ENCODE measurements at regions not wholly inside any gene's neighbourhood (a gene's known extent, or its start where the extent isn't known, plus 50 kb on each side); places are given as distances from the start of the nearest gene placed in this dataset.
"Not testable (repeated sequence)": the region's sequence is repeated elsewhere in the genome, so short reads cannot be mapped to it uniquely, and the experiment has no call there.

GRCh38 chr10:16155834-16156233, 281.0 kb upstream of the PTER start:
- H3K27ac ChIP-seq (replicated peaks) = no peak overlapping the region
- no peaks in the 10 kb centered on the region for H3K27me3 ChIP-seq (ENCODE audit: insufficient read depth, poor library complexity, severe bottlenecking)
- TF ChIP-seq, protein P1, sequence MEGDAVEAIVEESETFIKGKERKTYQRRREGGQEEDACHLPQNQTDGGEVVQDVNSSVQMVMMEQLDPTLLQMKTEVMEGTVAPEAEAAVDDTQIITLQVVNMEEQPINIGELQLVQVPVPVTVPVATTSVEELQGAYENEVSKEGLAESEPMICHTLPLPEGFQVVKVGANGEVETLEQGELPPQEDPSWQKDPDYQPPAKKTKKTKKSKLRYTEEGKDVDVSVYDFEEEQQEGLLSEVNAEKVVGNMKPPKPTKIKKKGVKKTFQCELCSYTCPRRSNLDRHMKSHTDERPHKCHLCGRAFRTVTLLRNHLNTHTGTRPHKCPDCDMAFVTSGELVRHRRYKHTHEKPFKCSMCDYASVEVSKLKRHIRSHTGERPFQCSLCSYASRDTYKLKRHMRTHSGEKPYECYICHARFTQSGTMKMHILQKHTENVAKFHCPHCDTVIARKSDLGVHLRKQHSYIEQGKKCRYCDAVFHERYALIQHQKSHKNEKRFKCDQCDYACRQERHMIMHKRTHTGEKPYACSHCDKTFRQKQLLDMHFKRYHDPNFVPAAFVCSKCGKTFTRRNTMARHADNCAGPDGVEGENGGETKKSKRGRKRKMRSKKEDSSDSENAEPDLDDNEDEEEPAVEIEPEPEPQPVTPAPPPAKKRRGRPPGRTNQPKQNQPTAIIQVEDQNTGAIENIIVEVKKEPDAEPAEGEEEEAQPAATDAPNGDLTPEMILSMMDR (IDR thresholded peaks at IDR 0.05; ENCODE audit: insufficient read depth, low read length) = no peak
- TF ChIP-seq, protein P2, sequence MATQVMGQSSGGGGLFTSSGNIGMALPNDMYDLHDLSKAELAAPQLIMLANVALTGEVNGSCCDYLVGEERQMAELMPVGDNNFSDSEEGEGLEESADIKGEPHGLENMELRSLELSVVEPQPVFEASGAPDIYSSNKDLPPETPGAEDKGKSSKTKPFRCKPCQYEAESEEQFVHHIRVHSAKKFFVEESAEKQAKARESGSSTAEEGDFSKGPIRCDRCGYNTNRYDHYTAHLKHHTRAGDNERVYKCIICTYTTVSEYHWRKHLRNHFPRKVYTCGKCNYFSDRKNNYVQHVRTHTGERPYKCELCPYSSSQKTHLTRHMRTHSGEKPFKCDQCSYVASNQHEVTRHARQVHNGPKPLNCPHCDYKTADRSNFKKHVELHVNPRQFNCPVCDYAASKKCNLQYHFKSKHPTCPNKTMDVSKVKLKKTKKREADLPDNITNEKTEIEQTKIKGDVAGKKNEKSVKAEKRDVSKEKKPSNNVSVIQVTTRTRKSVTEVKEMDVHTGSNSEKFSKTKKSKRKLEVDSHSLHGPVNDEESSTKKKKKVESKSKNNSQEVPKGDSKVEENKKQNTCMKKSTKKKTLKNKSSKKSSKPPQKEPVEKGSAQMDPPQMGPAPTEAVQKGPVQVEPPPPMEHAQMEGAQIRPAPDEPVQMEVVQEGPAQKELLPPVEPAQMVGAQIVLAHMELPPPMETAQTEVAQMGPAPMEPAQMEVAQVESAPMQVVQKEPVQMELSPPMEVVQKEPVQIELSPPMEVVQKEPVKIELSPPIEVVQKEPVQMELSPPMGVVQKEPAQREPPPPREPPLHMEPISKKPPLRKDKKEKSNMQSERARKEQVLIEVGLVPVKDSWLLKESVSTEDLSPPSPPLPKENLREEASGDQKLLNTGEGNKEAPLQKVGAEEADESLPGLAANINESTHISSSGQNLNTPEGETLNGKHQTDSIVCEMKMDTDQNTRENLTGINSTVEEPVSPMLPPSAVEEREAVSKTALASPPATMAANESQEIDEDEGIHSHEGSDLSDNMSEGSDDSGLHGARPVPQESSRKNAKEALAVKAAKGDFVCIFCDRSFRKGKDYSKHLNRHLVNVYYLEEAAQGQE (IDR thresholded peaks at IDR 0.05; ENCODE audit: insufficient replicate concordance, low read depth) = no peak
- TF ChIP-seq POLR2AphosphoS5 (IDR thresholded peaks at IDR 0.05; ENCODE audit: low read depth) (no peak), GABPA (IDR thresholded peaks at IDR 0.05; ENCODE audit: low read depth) (no peak), SPI1 (IDR thresholded peaks at IDR 0.05; ENCODE audit: borderline replicate concordance, low read depth) (no peak)
- no peak overlapping the region for H3K4me3 ChIP-seq (replicated peaks; ENCODE audit: insufficient read depth, low read length)
- DNase-seq (ENCODE audit: low read depth in 1 of 2, low spot score in 1 of 2) = no peak

DNA sequence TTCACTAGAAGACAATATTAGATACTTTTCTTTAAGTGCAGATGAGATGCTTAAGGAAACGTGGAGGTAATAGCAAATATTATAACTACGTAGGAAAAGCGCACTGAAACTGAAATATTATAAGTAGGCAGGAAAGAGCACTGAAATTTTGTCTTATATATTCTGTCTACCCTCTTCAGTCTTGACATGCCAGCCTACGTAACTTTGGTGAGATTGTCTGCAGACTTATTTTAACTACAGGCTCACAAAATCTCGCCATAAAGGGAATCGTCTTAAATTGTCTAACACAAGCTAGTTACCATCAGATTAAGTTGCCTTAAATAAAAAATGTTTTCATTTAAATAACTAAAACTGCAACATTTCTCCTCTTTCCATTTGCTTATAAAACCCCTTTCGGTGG, 280.1 kb upstream of the PTER start:
- Histone ChIP-seq H3K27ac (replicated peaks) (no peak overlapping the region), H3K4me3 (replicated peaks; ENCODE audit: insufficient read depth, low read length) (no peak overlapping the region), H3K27me3 (ENCODE audit: insufficient read depth, poor library complexity, severe bottlenecking) (no peaks in the 10 kb centered on the region)
- TF ChIP-seq, protein P1 (IDR thresholded peaks at IDR 0.05; ENCODE audit: insufficient read depth, low read length) = no peak
- TF ChIP-seq GABPA (IDR thresholded peaks at IDR 0.05; ENCODE audit: low read depth) (no peak), POLR2AphosphoS5 (IDR thresholded peaks at IDR 0.05; ENCODE audit: low read depth) (no peak), SPI1 (IDR thresholded peaks at IDR 0.05; ENCODE audit: borderline replicate concordance, low read depth) (no peak)
- TF ChIP-seq, protein P2 (IDR thresholded peaks at IDR 0.05; ENCODE audit: insufficient replicate concordance, low read depth) = no peak
- no peak for DNase-seq (ENCODE audit: low read depth in 1 of 2, low spot score in 1 of 2)

DNA sequence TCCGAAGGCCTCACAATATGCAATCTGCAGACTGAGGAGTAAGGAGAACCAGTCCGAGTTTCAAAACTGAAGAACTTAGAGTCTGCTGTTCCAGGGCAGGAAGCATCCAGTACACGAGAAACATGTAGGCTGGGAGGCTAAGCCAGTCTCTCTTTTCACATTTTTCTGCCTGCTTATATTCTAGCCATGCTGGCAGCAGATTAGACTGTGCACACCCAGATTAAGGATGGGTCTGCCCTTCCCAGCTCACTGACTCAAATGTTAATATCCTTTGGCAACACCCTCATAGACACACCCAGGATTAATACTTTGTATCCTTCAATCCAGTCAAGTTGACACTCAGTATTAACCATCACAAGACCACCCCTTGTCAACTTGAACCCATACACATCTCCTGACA, 271.7 kb upstream of the PTER start:
- not testable (repeated sequence) for H3K27ac ChIP-seq (replicated peaks); DNase-seq (ENCODE audit: low read depth in 1 of 2, low spot score in 1 of 2); H3K4me3 ChIP-seq (replicated peaks; ENCODE audit: insufficient read depth, low read length); H3K27me3 ChIP-seq (ENCODE audit: insufficient read depth, poor library complexity, severe bottlenecking)

DNA sequence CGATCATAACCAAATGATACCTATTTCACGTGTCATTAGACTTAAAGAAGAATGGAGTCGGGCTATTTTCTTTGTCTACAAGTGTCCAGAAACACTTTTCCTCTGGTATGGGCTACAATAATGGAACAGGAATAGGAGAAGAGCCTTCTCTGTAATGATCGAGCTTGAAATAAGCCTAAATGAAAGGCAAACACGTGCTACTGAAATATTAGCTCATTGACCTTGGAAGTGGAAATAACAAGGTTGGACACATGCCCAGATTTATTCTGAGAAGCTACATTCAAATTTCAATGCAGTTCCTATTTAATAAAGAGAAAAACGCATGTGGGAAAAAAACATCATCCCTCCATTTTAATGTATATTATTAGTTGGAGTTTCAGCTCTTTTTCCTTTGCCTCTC, 254.7 kb upstream of the PTER start:
- H3K27me3 ChIP-seq (ENCODE audit: insufficient read depth, poor library complexity, severe bottlenecking) = no peaks in the 10 kb centered on the region
- DNase-seq (ENCODE audit: low read depth in 1 of 2, low spot score in 1 of 2) = no peak
- no peak overlapping the region for H3K27ac ChIP-seq (replicated peaks)
- H3K4me3 ChIP-seq (replicated peaks; ENCODE audit: insufficient read depth, low read length) = no peak overlapping the region
- no peak for TF ChIP-seq POLR2AphosphoS5 (IDR thresholded peaks at IDR 0.05; ENCODE audit: low read depth)
- TF ChIP-seq GABPA (IDR thresholded peaks at IDR 0.05; ENCODE audit: low read depth) = no peak
- TF ChIP-seq, protein P1 (IDR thresholded peaks at IDR 0.05; ENCODE audit: insufficient read depth, low read length) = no peak
- no peak for TF ChIP-seq SPI1 (IDR thresholded peaks at IDR 0.05; ENCODE audit: borderline replicate concordance, low read depth)
- TF ChIP-seq, protein P2 (IDR thresholded peaks at IDR 0.05; ENCODE audit: insufficient replicate concordance, low read depth) = no peak
